ENCODE measurements at regions not wholly inside any gene's neighbourhood (a gene's known extent, or its start where the extent isn't known, plus 50 kb on each side); places are given as distances from the start of the nearest gene placed in this dataset.

DNA sequence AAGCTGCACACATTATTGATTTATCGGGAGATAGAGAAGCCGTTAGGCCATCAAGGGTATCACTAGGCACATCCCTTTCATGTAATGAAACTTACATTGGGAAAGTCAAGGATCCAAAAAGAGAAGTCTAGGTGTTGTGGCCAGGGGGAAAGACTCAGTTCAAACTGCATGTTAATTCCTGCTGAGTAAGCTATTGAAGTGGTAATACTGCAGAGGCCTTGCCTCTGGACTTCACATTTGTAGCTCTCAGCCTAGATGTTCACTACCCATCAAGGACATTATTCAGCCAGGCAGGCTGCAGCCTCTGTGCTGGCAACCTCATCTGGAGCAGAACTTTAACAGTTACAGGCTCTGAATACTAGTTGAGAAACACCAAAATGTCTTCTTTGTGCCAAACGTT is 2094.5 kb upstream of the AGA start:
- DNase-seq (no peak), ATAC-seq (no peak)
- TF ChIP-seq, protein P1, sequence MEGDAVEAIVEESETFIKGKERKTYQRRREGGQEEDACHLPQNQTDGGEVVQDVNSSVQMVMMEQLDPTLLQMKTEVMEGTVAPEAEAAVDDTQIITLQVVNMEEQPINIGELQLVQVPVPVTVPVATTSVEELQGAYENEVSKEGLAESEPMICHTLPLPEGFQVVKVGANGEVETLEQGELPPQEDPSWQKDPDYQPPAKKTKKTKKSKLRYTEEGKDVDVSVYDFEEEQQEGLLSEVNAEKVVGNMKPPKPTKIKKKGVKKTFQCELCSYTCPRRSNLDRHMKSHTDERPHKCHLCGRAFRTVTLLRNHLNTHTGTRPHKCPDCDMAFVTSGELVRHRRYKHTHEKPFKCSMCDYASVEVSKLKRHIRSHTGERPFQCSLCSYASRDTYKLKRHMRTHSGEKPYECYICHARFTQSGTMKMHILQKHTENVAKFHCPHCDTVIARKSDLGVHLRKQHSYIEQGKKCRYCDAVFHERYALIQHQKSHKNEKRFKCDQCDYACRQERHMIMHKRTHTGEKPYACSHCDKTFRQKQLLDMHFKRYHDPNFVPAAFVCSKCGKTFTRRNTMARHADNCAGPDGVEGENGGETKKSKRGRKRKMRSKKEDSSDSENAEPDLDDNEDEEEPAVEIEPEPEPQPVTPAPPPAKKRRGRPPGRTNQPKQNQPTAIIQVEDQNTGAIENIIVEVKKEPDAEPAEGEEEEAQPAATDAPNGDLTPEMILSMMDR (IDR thresholded peaks at IDR 0.05): no peak
- Histone ChIP-seq H3K36me3 (no peaks in the 10 kb centered on the region), H3K27me3 (no peaks in the 10 kb centered on the region), H3K9me3 (peaks cover 0 to 10% of the 10 kb centered on the region in 2 donors), H3K27ac (no peak overlapping the region), H3K4me3 (no peak overlapping the region), H3K4me1 (no peaks in the 10 kb centered on the region)
- intact Hi-C loops (cut with DNase I): no loop called here

DNA sequence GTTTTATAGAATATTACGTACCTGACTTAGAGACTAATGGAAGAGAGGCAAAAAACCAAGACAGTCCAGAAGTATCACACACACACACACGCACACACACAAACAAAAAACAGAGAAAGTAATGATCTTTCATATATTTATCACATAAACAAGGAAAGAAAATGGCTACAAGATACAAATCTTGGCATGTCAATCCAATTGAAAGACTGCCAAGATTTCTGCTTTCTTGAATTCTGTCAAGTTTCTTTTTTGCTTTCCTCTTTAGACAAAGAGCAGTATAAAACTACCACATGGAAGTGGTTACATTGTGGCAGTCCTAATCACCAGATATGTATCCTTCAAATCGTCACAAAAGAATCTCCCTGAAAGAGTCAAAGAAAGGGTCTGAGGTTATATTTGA is 2097.4 kb upstream of the AGA start:
- no peaks in the 10 kb centered on the region for H3K36me3 ChIP-seq
- H3K9me3 ChIP-seq: peaks cover 0 to 8% of the 10 kb centered on the region in 2 donors
- TF ChIP-seq, protein P1 (IDR thresholded peaks at IDR 0.05): no peak
- ATAC-seq (no peak), DNase-seq (no peak)
- H3K4me1 ChIP-seq: no peaks in the 10 kb centered on the region
- H3K27ac ChIP-seq: no peak overlapping the region
- no peaks in the 10 kb centered on the region for H3K27me3 ChIP-seq
- intact Hi-C loops (cut with DNase I): no loop called here
- no peak overlapping the region for H3K4me3 ChIP-seq

DNA sequence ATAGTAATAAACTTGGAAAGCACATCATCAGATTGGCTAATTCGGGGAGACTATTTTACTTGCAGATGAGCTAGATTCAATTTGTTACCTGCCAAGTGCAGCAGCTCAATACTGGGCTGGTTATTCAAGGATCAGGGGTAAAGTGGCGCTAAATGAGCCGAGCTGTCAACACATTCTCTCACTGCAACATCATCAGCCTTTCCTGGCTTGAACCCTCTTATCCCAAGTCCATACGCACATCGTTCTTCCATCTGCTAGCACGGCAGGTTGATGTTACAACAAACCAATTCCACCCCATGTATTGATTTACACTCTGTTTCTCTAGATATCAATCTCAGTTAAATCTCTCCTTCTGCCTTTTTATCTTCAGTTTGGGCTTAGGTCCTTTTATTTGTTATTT is 2101.5 kb upstream of the AGA start:
- Histone ChIP-seq H3K27me3 (no peaks in the 10 kb centered on the region), H3K4me1 (no peaks in the 10 kb centered on the region), H3K27ac (no peak overlapping the region), H3K9me3 (peaks cover 0 to 10% of the 10 kb centered on the region in 2 donors), H3K4me3 (no peak overlapping the region), H3K36me3 (no peaks in the 10 kb centered on the region)
- DNase-seq (no peak), ATAC-seq (no peak)
- intact Hi-C loops (cut with DNase I): no loop called here
- TF ChIP-seq, protein P1 (IDR thresholded peaks at IDR 0.05): no peak

GRCh38 chr4:179544496-179544895 is 2102.3 kb upstream of the AGA start:
- DNase-seq (no peak), ATAC-seq (no peak)
- no peak overlapping the region for H3K27ac ChIP-seq
- no peaks in the 10 kb centered on the region for H3K4me1 ChIP-seq
- intact Hi-C loops (cut with DNase I): no loop called here
- H3K36me3 ChIP-seq: no peaks in the 10 kb centered on the region
- TF ChIP-seq, protein P1 (IDR thresholded peaks at IDR 0.05): no peak
- H3K27me3 ChIP-seq: no peaks in the 10 kb centered on the region
- H3K9me3 ChIP-seq: peaks cover 0 to 10% of the 10 kb centered on the region in 2 donors
- H3K4me3 ChIP-seq: no peak overlapping the region

GRCh38 chr4:179552131-179552530 is 2109.9 kb upstream of the AGA start:
- H3K27me3 ChIP-seq: no peaks in the 10 kb centered on the region
- no peaks in the 10 kb centered on the region for H3K36me3 ChIP-seq
- H3K27ac ChIP-seq: no peak overlapping the region
- TF ChIP-seq, protein P1 (IDR thresholded peaks at IDR 0.05): no peak
- DNase-seq (no peak), ATAC-seq (no peak)
- H3K4me3 ChIP-seq: no peak overlapping the region
- peaks cover 0 to 3% of the 10 kb centered on the region in 2 donors for H3K9me3 ChIP-seq
- intact Hi-C loops (cut with DNase I): no loop called here
- H3K4me1 ChIP-seq: no peaks in the 10 kb centered on the region
